Fibroblast of peridontal ligament (primary cell): ENCODE measurements at regions not wholly inside any gene's neighbourhood (a gene's known extent, or its start where the extent isn't known, plus 50 kb on each side); places are given as distances from the start of the nearest gene placed in this dataset.
"Not testable (repeated sequence)": the region's sequence is repeated elsewhere in the genome, so short reads cannot be mapped to it uniquely, and the experiment has no call there.

Experiments
- DNase-seq: peaks from one replicate; pipeline ENCODE4 v3.0.0-alpha.2; 2010; ENCODE audit errors: extremely low read depth

- DNase-seq: no peak
Measured at GRCh38 chr4:62470020-62470419, 1269.9 kb downstream of the ADGRL3 start.

- DNase-seq: no peak
Measured at GRCh38 chr4:62461961-62462360, 1261.8 kb downstream of the ADGRL3 start.

GRCh38 chr4:62460329-62460728, 1260.2 kb downstream of the ADGRL3 start:
- DNase-seq: no peak

- no peak for DNase-seq
Measured at GRCh38 chr4:62457356-62457755, 1257.2 kb downstream of the ADGRL3 start.

GRCh38 chr4:62455871-62456270, 1255.7 kb downstream of the ADGRL3 start:
- no peak for DNase-seq

- no peak for DNase-seq
Measured at GRCh38 chr4:62454535-62454934, 1254.4 kb downstream of the ADGRL3 start.

GRCh38 chr4:62450740-62451139, 1250.6 kb downstream of the ADGRL3 start:
- DNase-seq: no peak

- DNase-seq: no peak
Measured at GRCh38 chr4:62449538-62449937, 1249.4 kb downstream of the ADGRL3 start.

- DNase-seq: no peak
Measured at GRCh38 chr4:62448911-62449310, 1248.8 kb downstream of the ADGRL3 start.

- no peak for DNase-seq
Measured at GRCh38 chr4:62439051-62439450, 1238.9 kb downstream of the ADGRL3 start.

- no peak for DNase-seq
Measured at GRCh38 chr4:62434921-62435320, 1234.8 kb downstream of the ADGRL3 start.

- not testable (repeated sequence) for DNase-seq
Measured at GRCh38 chr4:62431513-62432231, 1231.5 kb downstream of the ADGRL3 start.

GRCh38 chr4:62429297-62429696, 1229.2 kb downstream of the ADGRL3 start:
- DNase-seq: no peak

- DNase-seq: no peak
Measured at GRCh38 chr4:62415256-62415655, 1215.1 kb downstream of the ADGRL3 start.

- DNase-seq: no peak
Measured at GRCh38 chr4:62414563-62414962, 1214.4 kb downstream of the ADGRL3 start.

- no peak for DNase-seq
Measured at GRCh38 chr4:62410371-62411003, 1210.4 kb downstream of the ADGRL3 start.

- no peak for DNase-seq
Measured at GRCh38 chr4:62408454-62408853, 1208.3 kb downstream of the ADGRL3 start.

GRCh38 chr4:62407534-62407933, 1207.4 kb downstream of the ADGRL3 start:
- no peak for DNase-seq

- no peak for DNase-seq
Measured at GRCh38 chr4:62402088-62402806, 1202.1 kb downstream of the ADGRL3 start.

- no peak for DNase-seq
Measured at GRCh38 chr4:62399242-62399641, 1199.1 kb downstream of the ADGRL3 start.

GRCh38 chr4:62398318-62398717, 1198.2 kb downstream of the ADGRL3 start:
- no peak for DNase-seq

- no peak for DNase-seq
Measured at GRCh38 chr4:62394766-62395165, 1194.6 kb downstream of the ADGRL3 start.

- DNase-seq: no peak
Measured at GRCh38 chr4:62387808-62388207, 1187.7 kb downstream of the ADGRL3 start.
